IPS-18a (cell line): ENCODE measurements at regions not wholly inside any gene's neighbourhood (a gene's known extent, or its start where the extent isn't known, plus 50 kb on each side); places are given as distances from the start of the nearest gene placed in this dataset.

Experiments
- H3K27ac ChIP-seq: one replicate; pipeline ENCODE4 v1.5.1; 2013; ENCODE audit warnings: low read length
- H3K27me3 ChIP-seq: one replicate; pipeline ENCODE4 v1.6.1; 2013; ENCODE audit warnings: mild to moderate bottlenecking, low read length; ENCODE audit not compliant: control insufficient read depth, insufficient read depth
- H3K36me3 ChIP-seq: one replicate; pipeline ENCODE4 v1.6.1; 2013; ENCODE audit warnings: low read depth, low read length; ENCODE audit not compliant: control insufficient read depth
- H3K4me1 ChIP-seq: one replicate; pipeline ENCODE4 v1.6.1; 2013; ENCODE audit warnings: low read depth, low read length; ENCODE audit not compliant: control insufficient read depth
- H3K4me3 ChIP-seq: one replicate; pipeline ENCODE4 v1.5.1; 2013; ENCODE audit warnings: low read length
- H3K9ac ChIP-seq: one replicate; pipeline ENCODE4 v1.6.1; 2013; ENCODE audit warnings: mild to moderate bottlenecking, low read length, moderate library complexity
- H3K9me3 ChIP-seq: one replicate; pipeline ENCODE4 v1.6.1; 2013; ENCODE audit warnings: low read depth, low read length; ENCODE audit not compliant: control insufficient read depth

- no peaks in the 10 kb centered on the region for H3K4me1 ChIP-seq
- no peak overlapping the region for H3K9ac ChIP-seq
- no peaks in the 10 kb centered on the region for H3K9me3 ChIP-seq
- H3K27ac ChIP-seq: no peak overlapping the region
- H3K4me3 ChIP-seq: no peak overlapping the region
- H3K27me3 ChIP-seq: no peaks in the 10 kb centered on the region
- H3K36me3 ChIP-seq: no peaks in the 10 kb centered on the region
Observed at GRCh38 chr14:22699801-22700564, 55.8 kb upstream of the OR6J1 start.

GRCh38 chr14:22713631-22713950 lies 52.9 kb upstream of the OXA1L start:
- no peaks in the 10 kb centered on the region for H3K36me3 ChIP-seq
- H3K4me1 ChIP-seq: peaks cover 4% of the 10 kb centered on the region
- H3K27me3 ChIP-seq: peaks cover 4% of the 10 kb centered on the region
- H3K4me3 ChIP-seq: peak overlapping the region; percentile 41
- no peaks in the 10 kb centered on the region for H3K9me3 ChIP-seq
- H3K9ac ChIP-seq: no peak overlapping the region
- H3K27ac ChIP-seq: no peak overlapping the region

- Histone ChIP-seq H3K36me3 (no peaks in the 10 kb centered on the region), H3K9ac (no peak overlapping the region), H3K27me3 (peaks cover 4% of the 10 kb centered on the region), H3K27ac (no peak overlapping the region), H3K9me3 (no peaks in the 10 kb centered on the region), H3K4me1 (peaks cover 4% of the 10 kb centered on the region), H3K4me3 (no peak overlapping the region)
Observed at GRCh38 chr14:22715186-22715812, 51.2 kb upstream of the OXA1L start.

GRCh38 chr14:22715890-22716289 lies 50.6 kb upstream of the OXA1L start:
- H3K4me3 ChIP-seq: no peak overlapping the region
- no peak overlapping the region for H3K9ac ChIP-seq
- H3K4me1 ChIP-seq: peaks cover 4% of the 10 kb centered on the region
- no peaks in the 10 kb centered on the region for H3K9me3 ChIP-seq
- no peak overlapping the region for H3K27ac ChIP-seq
- peaks cover 4% of the 10 kb centered on the region for H3K27me3 ChIP-seq
- no peaks in the 10 kb centered on the region for H3K36me3 ChIP-seq
